Keratinocyte (primary cell): ENCODE measurements at regions not wholly inside any gene's neighbourhood (a gene's known extent, or its start where the extent isn't known, plus 50 kb on each side); places are given as distances from the start of the nearest gene placed in this dataset.

ENCODE experiments used
- DNase-seq: peaks from one replicate; pipeline ENCODE4 v3.0.0-alpha.2; 2011; ENCODE audit warnings: low read depth, missing footprints, low spot score
- FAIRE-seq: peaks from 2 replicates; lab custom pipeline; 2011; peaks lifted over from hg19 to GRCh38; lab: Jason Lieb, UNC
- H2AFZ ChIP-seq: 2 replicates; pipeline ENCODE4 v1.6.0; 2012; ENCODE audit warnings: low read length, control low read depth, inconsistent platforms; ENCODE audit not compliant: control insufficient read depth
- H3K27ac ChIP-seq: 2 replicates; pipeline ENCODE4 v1.5.1; 2011; ENCODE audit warnings: low read length; ENCODE audit not compliant: control insufficient read depth, insufficient read depth
- H3K27me3 ChIP-seq: 3 replicates; pipeline ENCODE4 v1.6.0; 2011; ENCODE audit warnings: low read length; ENCODE audit not compliant: control insufficient read depth, insufficient read depth; ENCODE audit errors: extremely low read depth
- H3K36me3 ChIP-seq, 2 experiments: 2 replicates in 1 of 2; 3 replicates in 1 of 2; pipeline ENCODE4 v1.5.1; 2011; ENCODE audit warnings: low read length in 2 of 2, mild to moderate bottlenecking in 1 of 2; ENCODE audit not compliant: control insufficient read depth in 2 of 2, insufficient read depth in 2 of 2; ENCODE audit errors: extremely low read depth in 1 of 2
- H3K4me1 ChIP-seq: 3 replicates; pipeline ENCODE4 v1.5.1; 2011; ENCODE audit warnings: low read length; ENCODE audit not compliant: control insufficient read depth, insufficient read depth; ENCODE audit errors: extremely low read depth
- H3K4me2 ChIP-seq: 3 replicates; pipeline ENCODE4 v1.6.0; 2011; ENCODE audit warnings: low read depth, low read length; ENCODE audit not compliant: control insufficient read depth, insufficient read depth; ENCODE audit errors: extremely low read depth
- H3K4me3 ChIP-seq, 3 experiments: fragments of 200-600 bp in 1 of 3; sonication (generic) in 1 of 3; 2 replicates in 2 of 3; 3 replicates in 1 of 3; pipeline ENCODE4 v1.5.1; 2011 to 2016; ENCODE audit warnings: low read length in 3 of 3, mild to moderate bottlenecking in 3 of 3, control low read depth in 2 of 3, inconsistent platforms in 1 of 3, low read depth in 1 of 3, mixed read lengths in 1 of 3, mixed run types in 1 of 3, moderate library complexity in 1 of 3; ENCODE audit not compliant: control insufficient read depth in 2 of 3, insufficient read depth in 2 of 3; ENCODE audit errors: extremely low read depth in 1 of 3
- H3K79me2 ChIP-seq: 2 replicates; pipeline ENCODE4 v1.6.0; 2012; ENCODE audit warnings: low read length; ENCODE audit not compliant: control insufficient read depth, insufficient read depth
- H3K9ac ChIP-seq: 3 replicates; pipeline ENCODE4 v1.6.0; 2011; ENCODE audit warnings: low read length; ENCODE audit not compliant: control insufficient read depth, insufficient read depth; ENCODE audit errors: extremely low read depth
- H3K9me1 ChIP-seq: 3 replicates; pipeline ENCODE4 v1.6.0; 2011; ENCODE audit warnings: low read length; ENCODE audit not compliant: control insufficient read depth, insufficient read depth; ENCODE audit errors: extremely low read depth
- H3K9me3 ChIP-seq: 2 replicates; pipeline ENCODE4 v1.5.1; 2012; ENCODE audit warnings: low read depth, low read length; ENCODE audit not compliant: control insufficient read depth
- H4K20me1 ChIP-seq: 3 replicates; pipeline ENCODE4 v1.6.0; 2011; ENCODE audit warnings: low read length; ENCODE audit not compliant: control insufficient read depth, insufficient read depth; ENCODE audit errors: extremely low read depth
- EZH2 ChIP-seq: IDR thresholded peaks from one replicate; pipeline ENCODE4 v1.6.1; 2012; ENCODE audit warnings: inconsistent platforms, mild to moderate bottlenecking, low read length, moderate library complexity
- dilution Hi-C: fragments of 300-500 bp; cut with MboI; formaldehyde crosslinking; loops from one replicate; pipeline ENCODE4 v1.7.0; 2020; ENCODE audit warnings: low sequenced_read_pairs; ENCODE audit not compliant: extremely low pct_ligation_motif_present
- TF ChIP-seq, protein P1 (sequence below), 3 experiments: IDR thresholded peaks in 1 of 3; conservative IDR thresholded peaks in 1 of 3; optimal IDR thresholded peaks in 1 of 3; 2 replicates in 2 of 3; 3 replicates in 1 of 3; pipeline versions ENCODE3 to v1.5.1; 2011; ENCODE audit warnings: low read length in 3 of 3, mild to moderate bottlenecking in 3 of 3, moderate library complexity in 2 of 3, control low read depth in 1 of 3, inconsistent platforms in 1 of 3; ENCODE audit not compliant: insufficient read depth in 2 of 3; ENCODE audit errors: extremely low read depth in 1 of 3

DNA sequence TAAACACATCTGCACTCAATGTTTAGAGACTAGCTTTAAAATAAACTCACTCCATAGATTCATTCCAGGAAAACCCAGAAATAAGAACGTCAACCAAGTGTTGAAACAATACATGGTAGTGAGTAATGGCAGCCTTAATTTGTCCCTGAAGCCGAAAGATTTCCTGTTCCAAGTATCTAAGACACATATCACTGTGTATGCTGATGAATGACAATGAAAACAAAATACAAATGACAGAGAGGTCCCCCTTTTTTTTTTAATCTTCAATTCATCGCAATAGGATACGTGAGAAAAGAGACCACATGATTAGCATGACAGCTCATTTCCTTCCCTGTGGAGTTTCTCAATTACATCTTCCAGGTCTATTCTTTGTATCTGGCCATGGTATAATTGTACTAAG, 160.5 kb upstream of the STK17B start:
- no peak for FAIRE-seq

DNA sequence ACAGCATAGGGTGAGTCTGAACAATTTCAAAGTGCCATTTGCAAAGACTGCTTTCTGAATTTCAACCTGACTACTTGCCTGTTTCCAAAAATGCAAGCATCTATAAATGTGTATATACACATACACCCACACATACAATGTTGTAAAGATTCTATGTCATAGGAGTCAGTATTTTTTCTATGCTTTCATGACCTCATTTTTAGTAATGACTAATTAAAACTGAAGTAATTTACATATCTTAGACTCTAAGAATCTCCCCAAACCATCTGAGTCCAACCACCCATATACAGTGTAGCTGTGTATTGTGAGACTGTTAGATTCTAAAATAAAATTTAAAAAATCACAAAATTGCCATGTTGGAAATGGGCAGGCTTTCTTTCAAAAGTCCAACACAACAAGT, 162.0 kb upstream of the STK17B start:
- Histone ChIP-seq H3K4me3 (no peak overlapping the region), H3K9me1 (no peaks in the 10 kb centered on the region), H3K4me2 (no peak overlapping the region), H3K79me2 (no peaks in the 10 kb centered on the region), H3K9ac (no peak overlapping the region), H4K20me1 (no peaks in the 10 kb centered on the region), H3K4me1 (no peaks in the 10 kb centered on the region), H3K27me3 (no peaks in the 10 kb centered on the region), H3K27ac (no peak overlapping the region), H3K9me3 (no peaks in the 10 kb centered on the region), H3K36me3 (no peaks in the 10 kb centered on the region), H2AFZ (no peak overlapping the region)
- no peak for FAIRE-seq
- dilution Hi-C loops, result no loop called here
- no peak for DNase-seq
- no peak for TF ChIP-seq EZH2
- TF ChIP-seq, protein P1, sequence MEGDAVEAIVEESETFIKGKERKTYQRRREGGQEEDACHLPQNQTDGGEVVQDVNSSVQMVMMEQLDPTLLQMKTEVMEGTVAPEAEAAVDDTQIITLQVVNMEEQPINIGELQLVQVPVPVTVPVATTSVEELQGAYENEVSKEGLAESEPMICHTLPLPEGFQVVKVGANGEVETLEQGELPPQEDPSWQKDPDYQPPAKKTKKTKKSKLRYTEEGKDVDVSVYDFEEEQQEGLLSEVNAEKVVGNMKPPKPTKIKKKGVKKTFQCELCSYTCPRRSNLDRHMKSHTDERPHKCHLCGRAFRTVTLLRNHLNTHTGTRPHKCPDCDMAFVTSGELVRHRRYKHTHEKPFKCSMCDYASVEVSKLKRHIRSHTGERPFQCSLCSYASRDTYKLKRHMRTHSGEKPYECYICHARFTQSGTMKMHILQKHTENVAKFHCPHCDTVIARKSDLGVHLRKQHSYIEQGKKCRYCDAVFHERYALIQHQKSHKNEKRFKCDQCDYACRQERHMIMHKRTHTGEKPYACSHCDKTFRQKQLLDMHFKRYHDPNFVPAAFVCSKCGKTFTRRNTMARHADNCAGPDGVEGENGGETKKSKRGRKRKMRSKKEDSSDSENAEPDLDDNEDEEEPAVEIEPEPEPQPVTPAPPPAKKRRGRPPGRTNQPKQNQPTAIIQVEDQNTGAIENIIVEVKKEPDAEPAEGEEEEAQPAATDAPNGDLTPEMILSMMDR (optimal IDR thresholded peaks at IDR 0.05 in 1 of 3, IDR thresholded peaks at IDR 0.05 in 1 of 3, conservative IDR thresholded peaks at IDR 0.05 in 1 of 3; ENCODE audit: extremely low read depth in 1 of 3, insufficient read depth in 2 of 3, low read length in 3 of 3), result no peak

More for the DNA sequence above, 160.5 kb upstream of the STK17B start:
- Histone ChIP-seq H3K4me2 (no peak overlapping the region), H3K27me3 (no peaks in the 10 kb centered on the region), H3K9me3 (no peaks in the 10 kb centered on the region), H3K27ac (no peak overlapping the region), H4K20me1 (no peaks in the 10 kb centered on the region), H3K4me1 (no peaks in the 10 kb centered on the region), H3K4me3 (no peak overlapping the region), H2AFZ (no peak overlapping the region), H3K36me3 (no peaks in the 10 kb centered on the region), H3K9me1 (no peaks in the 10 kb centered on the region), H3K9ac (no peak overlapping the region), H3K79me2 (no peaks in the 10 kb centered on the region)
- dilution Hi-C loops, result no loop called here
- TF ChIP-seq EZH2, result no peak
- TF ChIP-seq, protein P1 (optimal IDR thresholded peaks at IDR 0.05 in 1 of 3, IDR thresholded peaks at IDR 0.05 in 1 of 3, conservative IDR thresholded peaks at IDR 0.05 in 1 of 3; ENCODE audit: extremely low read depth in 1 of 3, insufficient read depth in 2 of 3, low read length in 3 of 3), result no peak
- no peak for DNase-seq
